Mesenchymal stem cell (in vitro differentiated cells and primary cell): ENCODE measurements at regions not wholly inside any gene's neighbourhood (a gene's known extent, or its start where the extent isn't known, plus 50 kb on each side); places are given as distances from the start of the nearest gene placed in this dataset.
A peak's percentile ranks its signal among the peaks of the same experiment; 100 is the strongest.

Experiments used
- DNase-seq: peaks from one replicate; pipeline ENCODE4 v3.0.0-alpha.2; 2013
- H2AFZ ChIP-seq: one replicate; pipeline ENCODE4 v1.6.1; 2013; ENCODE audit warnings: low read depth, mild to moderate bottlenecking, control low read depth, inconsistent platforms, low read length, moderate library complexity
- H2AK5ac ChIP-seq: 2 replicates; pipeline ENCODE4 v1.6.1; 2013; ENCODE audit warnings: low read length, moderate library complexity, mild to moderate bottlenecking, inconsistent platforms; ENCODE audit not compliant: severe bottlenecking
- H2BK120ac ChIP-seq: one replicate; pipeline ENCODE4 v1.6.1; 2013; ENCODE audit warnings: low read depth, mild to moderate bottlenecking, inconsistent platforms, low read length, moderate library complexity
- H2BK12ac ChIP-seq, 2 experiments: one replicate each; pipeline ENCODE4 v1.6.1; 2013; ENCODE audit warnings: inconsistent platforms in 2 of 2, low read length in 2 of 2, mild to moderate bottlenecking in 2 of 2, moderate library complexity in 2 of 2, control low read depth in 1 of 2
- H2BK15ac ChIP-seq: one replicate; pipeline ENCODE4 v1.6.1; 2013; ENCODE audit warnings: mild to moderate bottlenecking, low read depth, inconsistent platforms; ENCODE audit not compliant: poor library complexity, severe bottlenecking
- H2BK5ac ChIP-seq: 2 replicates; pipeline ENCODE4 v1.6.1; 2013; ENCODE audit warnings: low read depth, mild to moderate bottlenecking, low read length, control low read depth, inconsistent platforms; ENCODE audit not compliant: poor library complexity, severe bottlenecking
- H3K14ac ChIP-seq, 2 experiments: one replicate each; pipeline ENCODE4 v1.6.1; 2013; ENCODE audit warnings: inconsistent platforms in 2 of 2, low read length in 2 of 2, control low read depth in 1 of 2, mild to moderate bottlenecking in 1 of 2, moderate library complexity in 1 of 2
- H3K18ac ChIP-seq, 2 experiments: one replicate each; pipeline ENCODE4 v1.6.1; 2013; ENCODE audit warnings: inconsistent platforms in 2 of 2, low read length in 2 of 2, control low read depth in 1 of 2, low read depth in 1 of 2, mild to moderate bottlenecking in 1 of 2
- H3K23ac ChIP-seq, 2 experiments: one replicate each; pipeline ENCODE4 v1.6.1; 2013; ENCODE audit warnings: inconsistent platforms in 2 of 2, low read length in 2 of 2, mild to moderate bottlenecking in 2 of 2, moderate library complexity in 2 of 2, control low read depth in 1 of 2
- H3K27ac ChIP-seq: 2 replicates; pipeline ENCODE4 v1.5.1; 2013; ENCODE audit warnings: mild to moderate bottlenecking, moderate library complexity, low read length, control low read depth, inconsistent platforms; ENCODE audit not compliant: poor library complexity, severe bottlenecking
- H3K27me3 ChIP-seq, 2 experiments: 2 replicates each; pipeline versions ENCODE4 v1.6.1 to v1.7.0; 2013; ENCODE audit warnings: low read length in 2 of 2, mild to moderate bottlenecking in 2 of 2, moderate library complexity in 2 of 2, control low read depth in 1 of 2, inconsistent platforms in 1 of 2; ENCODE audit not compliant: control insufficient read depth in 1 of 2, insufficient read depth in 1 of 2
- H3K36me3 ChIP-seq, 2 experiments: 2 replicates each; pipeline versions ENCODE4 v1.6.1 to v1.7.0; 2013; ENCODE audit warnings: low read length in 2 of 2, control low read depth in 1 of 2, inconsistent platforms in 1 of 2, low read depth in 1 of 2, mild to moderate bottlenecking in 1 of 2; ENCODE audit not compliant: insufficient read depth in 2 of 2, control insufficient read depth in 1 of 2
- H3K4ac ChIP-seq, 2 experiments: one replicate each; pipeline ENCODE4 v1.6.1; 2013; ENCODE audit warnings: inconsistent platforms in 2 of 2, low read length in 2 of 2, mild to moderate bottlenecking in 2 of 2, moderate library complexity in 2 of 2, control low read depth in 1 of 2, low read depth in 1 of 2
- H3K4me1 ChIP-seq: 2 replicates; pipeline ENCODE4 v1.6.1; 2013; ENCODE audit warnings: low read depth, low read length, control low read depth; ENCODE audit not compliant: control insufficient read depth, insufficient read depth
- H3K4me2 ChIP-seq: 2 replicates; pipeline ENCODE4 v1.6.1; 2013; ENCODE audit warnings: low read length, mild to moderate bottlenecking, inconsistent platforms; ENCODE audit not compliant: poor library complexity, severe bottlenecking
- H3K4me3 ChIP-seq, 2 experiments: 2 replicates each; pipeline versions ENCODE4 v1.5.1 to v1.7.0; 2013; ENCODE audit warnings: low read length in 2 of 2, mild to moderate bottlenecking in 2 of 2, control low read depth in 1 of 2, low read depth in 1 of 2; ENCODE audit not compliant: insufficient read depth in 1 of 2
- H3K79me1 ChIP-seq: replicated peaks from 2 replicates; pipeline ENCODE4 v1.6.1; 2013; ENCODE audit warnings: mild to moderate bottlenecking, control low read depth, low read length, inconsistent platforms; ENCODE audit not compliant: poor library complexity, severe bottlenecking
- H3K9ac ChIP-seq: 2 replicates; pipeline ENCODE4 v1.7.0; 2013; ENCODE audit warnings: mild to moderate bottlenecking, low read length, moderate library complexity
- H3K9me3 ChIP-seq: 2 replicates; pipeline ENCODE4 v1.7.0; 2013; ENCODE audit warnings: mild to moderate bottlenecking, low read length; ENCODE audit not compliant: control insufficient read depth
- H4K8ac ChIP-seq: one replicate; pipeline ENCODE4 v1.6.1; 2013; ENCODE audit warnings: inconsistent platforms, mild to moderate bottlenecking, low read length, moderate library complexity
- H4K91ac ChIP-seq: one replicate; pipeline ENCODE4 v1.6.1; 2013; ENCODE audit warnings: mild to moderate bottlenecking, low read length, inconsistent platforms
- WGBS: methylation state at CpG from one replicate; pipeline ENCODE4 v1.1.7; 2013; ENCODE audit warnings: mixed read lengths; 5-methylcytosine and 5-hydroxymethylcytosine counted together

- Histone ChIP-seq H3K4me2 (no peak overlapping the region), H3K27me3 (no peaks in the 10 kb centered on the region), H4K8ac (no peak overlapping the region), H3K27ac (peak overlapping the region; percentile 24), H2BK120ac (no peak overlapping the region), H2AFZ (no peak overlapping the region), H2BK5ac (no peak overlapping the region), H3K18ac (no peak overlapping the region), H3K4me3 (no peak overlapping the region), H3K4ac (no peak overlapping the region), H3K9ac (peak overlapping the region; percentile 18), H3K36me3 (no peaks in the 10 kb centered on the region), H3K23ac (no peak overlapping the region), H3K79me1 (no peaks in the 10 kb centered on the region), H2AK5ac (no peak overlapping the region), H3K4me1 (peaks cover 10% of the 10 kb centered on the region), H2BK15ac (no peak overlapping the region), H3K14ac (no peak overlapping the region), H3K9me3 (no peaks in the 10 kb centered on the region), H4K91ac (no peak overlapping the region), H2BK12ac (no peak overlapping the region)
- WGBS: no CpG with 5 or more reads among the region's 1 CpG
- peak; percentile 54 for DNase-seq
Observed at GRCh38 chr2:234368861-234369261, 128.0 kb downstream of the ARL4C start.

GRCh38 chr2:234366891-234367290 is 130.0 kb downstream of the ARL4C start:
- Histone ChIP-seq H3K4me2 (no peak overlapping the region), H3K27ac (no peak overlapping the region), H3K4me3 (no peak overlapping the region), H3K9me3 (no peaks in the 10 kb centered on the region), H3K4ac (peak overlapping the region in 1 of 2 experiments; percentile 43), H4K91ac (no peak overlapping the region), H3K79me1 (no peaks in the 10 kb centered on the region), H2AK5ac (no peak overlapping the region), H3K4me1 (peaks cover 15% of the 10 kb centered on the region), H2BK120ac (no peak overlapping the region), H2AFZ (no peak overlapping the region), H2BK12ac (no peak overlapping the region), H3K14ac (no peak overlapping the region), H2BK15ac (no peak overlapping the region), H3K9ac (peak overlapping the region; percentile 41), H3K36me3 (no peaks in the 10 kb centered on the region), H3K23ac (no peak overlapping the region), H3K27me3 (no peaks in the 10 kb centered on the region), H2BK5ac (no peak overlapping the region), H3K18ac (no peak overlapping the region), H4K8ac (no peak overlapping the region)
- 100% methylated on average over 1 of the region's 2 CpGs for WGBS
- no peak for DNase-seq

DNA sequence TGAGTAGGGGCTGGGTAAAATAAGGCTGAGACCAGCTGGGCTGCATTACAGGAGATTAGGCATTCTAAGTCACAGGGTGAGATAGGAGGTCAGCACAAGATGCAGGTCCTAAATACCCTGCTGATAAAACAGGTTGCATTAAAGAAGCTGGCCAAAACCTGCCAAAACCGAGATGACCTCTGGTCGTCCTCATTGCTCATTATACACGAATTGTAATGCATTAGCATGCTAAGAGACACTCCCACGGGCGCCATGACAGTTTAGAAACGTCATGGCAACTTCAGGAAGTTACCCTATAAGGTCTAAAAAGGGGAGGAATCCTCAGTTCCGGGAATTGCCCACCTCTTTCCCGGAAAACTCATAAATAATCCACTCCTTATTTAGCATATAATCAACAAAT is 132.2 kb downstream of the ARL4C start:
- Histone ChIP-seq H3K23ac (no peak overlapping the region), H3K18ac (no peak overlapping the region), H3K27ac (no peak overlapping the region), H2BK12ac (no peak overlapping the region), H2AK5ac (peak overlapping the region; percentile 11), H3K9me3 (no peaks in the 10 kb centered on the region), H3K14ac (no peak overlapping the region), H4K8ac (no peak overlapping the region), H3K4me3 (no peak overlapping the region), H3K79me1 (no peaks in the 10 kb centered on the region), H3K9ac (no peak overlapping the region), H2BK120ac (no peak overlapping the region), H4K91ac (no peak overlapping the region), H3K36me3 (no peaks in the 10 kb centered on the region), H3K27me3 (no peaks in the 10 kb centered on the region), H2BK5ac (no peak overlapping the region), H3K4me2 (no peak overlapping the region), H2BK15ac (no peak overlapping the region), H3K4me1 (peaks cover 14% of the 10 kb centered on the region), H2AFZ (no peak overlapping the region), H3K4ac (no peak overlapping the region)
- DNase-seq: no peak
- 74% methylated on average over 8 of the region's 8 CpGs for WGBS

- peak overlapping the region in 1 of 2 experiments; percentile 44 for H3K18ac ChIP-seq
- DNase-seq: no peak
- H3K14ac ChIP-seq: peak overlapping the region in 1 of 2 experiments; percentile 23
- H3K9me3 ChIP-seq: no peaks in the 10 kb centered on the region
- peak overlapping the region in 1 of 2 experiments; percentile 11 for H2BK12ac ChIP-seq
- H2BK15ac ChIP-seq: peak overlapping the region; percentile 73
- H3K36me3 ChIP-seq: no peaks in the 10 kb centered on the region
- H3K4me3 ChIP-seq: no peak overlapping the region
- no peak overlapping the region for H3K4ac ChIP-seq
- H4K8ac ChIP-seq: no peak overlapping the region
- H3K9ac ChIP-seq: no peak overlapping the region
- peak overlapping the region; percentile 33 for H2AK5ac ChIP-seq
- H3K4me1 ChIP-seq: peaks cover 13% of the 10 kb centered on the region
- no peak overlapping the region for H2AFZ ChIP-seq
- no peak overlapping the region for H2BK120ac ChIP-seq
- H3K4me2 ChIP-seq: no peak overlapping the region
- WGBS: 35% methylated on average over 10 of the region's 10 CpGs
- no peak overlapping the region for H3K23ac ChIP-seq
- H4K91ac ChIP-seq: no peak overlapping the region
- no peak overlapping the region for H2BK5ac ChIP-seq
- peak overlapping the region; percentile 65 for H3K27ac ChIP-seq
- no peaks in the 10 kb centered on the region for H3K27me3 ChIP-seq
- no peaks in the 10 kb centered on the region for H3K79me1 ChIP-seq
Observed at GRCh38 chr2:234363647-234364294, 133.1 kb downstream of the ARL4C start.
